ENCODE measurements at regions not wholly inside any gene's neighbourhood (a gene's known extent, or its start where the extent isn't known, plus 50 kb on each side); places are given as distances from the start of the nearest gene placed in this dataset.

DNA sequence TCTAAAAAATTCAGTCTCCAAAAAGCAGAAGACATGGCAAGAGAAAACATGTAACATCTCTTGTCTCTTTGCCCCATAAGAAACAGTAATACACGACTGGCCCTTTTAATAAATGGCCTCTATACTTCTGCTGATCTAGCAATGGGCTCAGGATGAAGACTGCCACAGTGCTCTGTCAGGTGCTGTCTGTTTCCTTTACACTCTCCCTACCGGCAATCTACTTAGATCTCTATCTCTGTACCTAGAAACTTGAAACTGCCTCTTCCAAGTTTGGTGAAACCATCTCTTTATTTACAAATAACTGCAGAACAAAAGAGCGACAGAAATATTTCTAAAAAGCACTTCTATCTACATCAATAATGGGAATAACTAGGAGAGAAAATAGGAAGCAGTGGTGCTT lies 685.2 kb upstream of the INTU start:
- TF ChIP-seq, protein P1, sequence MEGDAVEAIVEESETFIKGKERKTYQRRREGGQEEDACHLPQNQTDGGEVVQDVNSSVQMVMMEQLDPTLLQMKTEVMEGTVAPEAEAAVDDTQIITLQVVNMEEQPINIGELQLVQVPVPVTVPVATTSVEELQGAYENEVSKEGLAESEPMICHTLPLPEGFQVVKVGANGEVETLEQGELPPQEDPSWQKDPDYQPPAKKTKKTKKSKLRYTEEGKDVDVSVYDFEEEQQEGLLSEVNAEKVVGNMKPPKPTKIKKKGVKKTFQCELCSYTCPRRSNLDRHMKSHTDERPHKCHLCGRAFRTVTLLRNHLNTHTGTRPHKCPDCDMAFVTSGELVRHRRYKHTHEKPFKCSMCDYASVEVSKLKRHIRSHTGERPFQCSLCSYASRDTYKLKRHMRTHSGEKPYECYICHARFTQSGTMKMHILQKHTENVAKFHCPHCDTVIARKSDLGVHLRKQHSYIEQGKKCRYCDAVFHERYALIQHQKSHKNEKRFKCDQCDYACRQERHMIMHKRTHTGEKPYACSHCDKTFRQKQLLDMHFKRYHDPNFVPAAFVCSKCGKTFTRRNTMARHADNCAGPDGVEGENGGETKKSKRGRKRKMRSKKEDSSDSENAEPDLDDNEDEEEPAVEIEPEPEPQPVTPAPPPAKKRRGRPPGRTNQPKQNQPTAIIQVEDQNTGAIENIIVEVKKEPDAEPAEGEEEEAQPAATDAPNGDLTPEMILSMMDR (IDR thresholded peaks at IDR 0.05) = no peak
- TF ChIP-seq ZFX (IDR thresholded peaks at IDR 0.05; ENCODE audit: borderline replicate concordance) = no peak

Data from 22Rv1 (cell line).